GM10248 (cell line): ENCODE measurements at regions not wholly inside any gene's neighbourhood (a gene's known extent, or its start where the extent isn't known, plus 50 kb on each side); places are given as distances from the start of the nearest gene placed in this dataset.

ENCODE experiments used
- CTCF ChIA-PET: fragments of 300-600 bp; sonication (Branson Sonifier 250); formaldehyde crosslinking; extraction: SDS; loops from one replicate; lab custom pipeline; 2021; ENCODE audit warnings: antibody characterized with exemption; lab: Yijun Ruan, JAX
- POLR2A ChIA-PET: fragments of 350-650 bp; sonication (Branson Sonifier 250); formaldehyde crosslinking; extraction: SDS; loops from one replicate; lab custom pipeline; 2020; ENCODE audit warnings: antibody characterized with exemption; lab: Yijun Ruan, JAX
- DNase-seq: peaks from one replicate; pipeline ENCODE4 v3.0.0; 2012; ENCODE audit errors: extremely low spot score
- TF ChIP-seq, protein P1 (sequence below): IDR thresholded peaks from 2 replicates; pipeline ENCODE4 v1.5.1; 2012; ENCODE audit warnings: mild to moderate bottlenecking, low read depth; ENCODE audit errors: extremely low read depth, missing control alignments, control extremely low read depth

DNA sequence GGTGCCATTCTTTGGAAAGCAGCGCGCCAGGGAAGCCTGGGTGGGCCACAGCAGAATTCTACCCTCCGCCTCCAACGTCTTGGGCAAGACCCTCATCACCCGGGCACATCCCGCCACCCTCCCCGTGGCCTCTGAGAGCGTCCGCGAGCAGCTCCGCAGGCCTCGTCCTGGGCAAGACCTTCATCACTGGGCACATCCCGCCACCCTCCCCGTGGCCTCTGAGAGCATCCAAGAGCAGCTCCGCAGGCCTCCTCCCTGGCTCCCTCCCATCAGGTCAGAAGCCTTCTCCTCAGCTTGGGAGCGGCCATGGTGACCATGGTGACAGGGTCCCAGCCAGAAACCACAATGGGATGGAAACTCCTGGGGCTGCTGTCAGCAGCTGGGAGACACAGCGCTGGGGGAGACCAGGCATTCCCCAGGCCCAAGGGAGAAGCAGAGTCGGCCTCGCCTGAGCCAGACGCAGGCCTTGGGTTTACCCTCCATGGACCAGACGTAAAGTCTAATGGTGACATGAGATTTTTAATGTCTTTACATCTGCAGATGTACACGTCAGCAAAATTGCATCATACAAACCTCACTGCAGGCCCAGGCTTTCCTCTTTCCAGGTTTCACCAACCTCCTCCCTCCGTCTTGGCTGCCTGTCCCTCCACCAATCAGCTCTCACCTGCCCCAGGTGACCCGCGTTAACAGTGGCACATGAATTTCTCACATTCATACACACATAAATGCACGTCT, 55.1 kb upstream of the PPP2R2D start:
- DNase-seq = no peak
- ChIA-PET CTCF (no interaction called here), POLR2A (no interaction called here)
- TF ChIP-seq, protein P1, sequence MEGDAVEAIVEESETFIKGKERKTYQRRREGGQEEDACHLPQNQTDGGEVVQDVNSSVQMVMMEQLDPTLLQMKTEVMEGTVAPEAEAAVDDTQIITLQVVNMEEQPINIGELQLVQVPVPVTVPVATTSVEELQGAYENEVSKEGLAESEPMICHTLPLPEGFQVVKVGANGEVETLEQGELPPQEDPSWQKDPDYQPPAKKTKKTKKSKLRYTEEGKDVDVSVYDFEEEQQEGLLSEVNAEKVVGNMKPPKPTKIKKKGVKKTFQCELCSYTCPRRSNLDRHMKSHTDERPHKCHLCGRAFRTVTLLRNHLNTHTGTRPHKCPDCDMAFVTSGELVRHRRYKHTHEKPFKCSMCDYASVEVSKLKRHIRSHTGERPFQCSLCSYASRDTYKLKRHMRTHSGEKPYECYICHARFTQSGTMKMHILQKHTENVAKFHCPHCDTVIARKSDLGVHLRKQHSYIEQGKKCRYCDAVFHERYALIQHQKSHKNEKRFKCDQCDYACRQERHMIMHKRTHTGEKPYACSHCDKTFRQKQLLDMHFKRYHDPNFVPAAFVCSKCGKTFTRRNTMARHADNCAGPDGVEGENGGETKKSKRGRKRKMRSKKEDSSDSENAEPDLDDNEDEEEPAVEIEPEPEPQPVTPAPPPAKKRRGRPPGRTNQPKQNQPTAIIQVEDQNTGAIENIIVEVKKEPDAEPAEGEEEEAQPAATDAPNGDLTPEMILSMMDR = no peak

DNA sequence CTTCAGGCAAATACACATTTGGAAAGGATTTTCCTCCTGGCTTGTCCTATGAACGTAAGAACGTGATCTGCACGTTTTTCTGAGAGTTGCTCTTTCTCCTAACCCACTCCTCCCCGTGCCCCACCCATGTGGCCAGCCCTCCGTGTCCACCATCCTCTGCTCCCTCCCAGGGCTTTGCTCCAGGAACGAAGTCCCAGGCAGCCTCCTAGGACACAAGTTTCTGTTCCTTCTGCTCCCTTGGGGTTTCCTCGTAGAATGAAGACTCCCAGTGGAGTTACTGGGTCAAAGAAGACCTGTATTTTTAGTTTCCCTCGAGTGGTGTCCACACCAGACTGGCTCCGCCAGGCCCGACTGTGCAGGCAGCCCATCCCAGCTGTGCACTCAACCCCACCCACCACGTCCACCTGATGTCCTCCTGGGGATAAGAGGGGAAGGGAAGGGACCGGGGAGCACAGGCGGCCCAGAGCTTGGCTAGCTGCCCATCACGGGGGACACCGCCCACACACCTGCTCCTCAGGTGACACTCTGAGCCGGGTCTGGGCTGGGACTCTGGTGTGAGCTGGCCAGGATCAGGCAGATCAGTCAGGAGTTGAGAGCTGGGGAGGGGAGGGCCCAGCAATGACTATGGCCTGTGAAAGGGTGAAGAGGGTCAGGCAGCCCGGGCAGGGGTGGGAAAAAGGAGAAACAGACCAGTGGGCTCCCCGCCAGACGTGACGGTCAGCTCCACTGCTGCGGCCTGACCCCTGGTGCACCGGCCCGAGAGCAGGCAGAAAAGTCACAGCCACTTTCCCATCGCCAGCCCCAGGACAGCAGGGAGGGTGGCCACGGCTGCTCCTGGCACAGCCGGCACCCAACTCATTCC, 54.3 kb upstream of the PPP2R2D start:
- DNase-seq = no peak
- POLR2A ChIA-PET = no interaction called here
- TF ChIP-seq, protein P1 = no peak
- CTCF ChIA-PET = no interaction called here

DNA sequence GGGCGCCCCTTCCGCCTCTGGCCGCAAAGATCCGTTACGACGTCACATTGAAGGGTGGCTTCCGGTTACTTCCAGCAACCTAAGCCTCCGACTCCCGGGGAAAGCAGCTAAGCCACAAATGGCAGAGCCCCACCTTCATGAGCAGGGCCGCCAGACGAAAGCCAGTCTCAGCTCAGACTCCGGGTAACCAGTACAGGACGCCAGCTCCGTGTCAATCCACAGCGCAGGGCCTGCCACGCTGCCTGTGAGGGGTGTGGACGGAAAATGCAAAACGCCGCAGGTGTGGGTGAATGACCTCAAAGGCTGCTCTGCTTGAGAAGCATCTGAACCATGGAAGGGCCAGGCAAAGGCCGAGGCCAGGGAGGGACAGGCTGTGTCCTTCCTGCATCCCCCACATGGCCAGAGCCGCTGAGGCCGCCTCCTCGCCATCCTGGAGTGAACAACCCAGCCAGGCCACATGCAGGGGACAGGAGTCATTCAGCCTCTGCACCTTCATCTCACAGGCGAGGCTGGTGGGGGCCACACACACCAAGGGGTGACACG, 53.5 kb upstream of the PPP2R2D start:
- ChIA-PET POLR2A (no interaction called here), CTCF (no interaction called here)
- DNase-seq = no peak
- TF ChIP-seq, protein P1 = no peak

DNA sequence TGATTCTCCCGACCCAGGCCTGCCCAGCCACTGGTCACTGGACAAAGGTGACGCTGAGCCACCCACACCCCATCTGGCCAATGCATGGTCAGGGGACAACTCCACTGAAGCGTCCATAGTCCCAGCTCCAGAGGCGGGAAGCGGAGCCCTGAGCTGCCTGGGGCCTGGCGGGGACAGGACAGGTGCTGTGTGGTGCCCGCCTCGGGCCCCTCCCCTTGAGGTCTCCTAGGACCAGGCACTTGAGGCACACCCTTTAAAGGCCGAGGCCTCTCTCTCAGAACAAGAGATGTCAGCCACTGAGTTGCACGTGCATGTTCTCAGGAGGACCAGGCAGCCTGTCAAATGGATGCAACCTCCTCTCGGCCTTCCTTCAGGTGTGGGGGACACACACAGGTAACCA, 52.5 kb upstream of the PPP2R2D start:
- ChIA-PET POLR2A (no interaction called here), CTCF (no interaction called here)
- no peak for DNase-seq
- TF ChIP-seq, protein P1 = no peak

DNA sequence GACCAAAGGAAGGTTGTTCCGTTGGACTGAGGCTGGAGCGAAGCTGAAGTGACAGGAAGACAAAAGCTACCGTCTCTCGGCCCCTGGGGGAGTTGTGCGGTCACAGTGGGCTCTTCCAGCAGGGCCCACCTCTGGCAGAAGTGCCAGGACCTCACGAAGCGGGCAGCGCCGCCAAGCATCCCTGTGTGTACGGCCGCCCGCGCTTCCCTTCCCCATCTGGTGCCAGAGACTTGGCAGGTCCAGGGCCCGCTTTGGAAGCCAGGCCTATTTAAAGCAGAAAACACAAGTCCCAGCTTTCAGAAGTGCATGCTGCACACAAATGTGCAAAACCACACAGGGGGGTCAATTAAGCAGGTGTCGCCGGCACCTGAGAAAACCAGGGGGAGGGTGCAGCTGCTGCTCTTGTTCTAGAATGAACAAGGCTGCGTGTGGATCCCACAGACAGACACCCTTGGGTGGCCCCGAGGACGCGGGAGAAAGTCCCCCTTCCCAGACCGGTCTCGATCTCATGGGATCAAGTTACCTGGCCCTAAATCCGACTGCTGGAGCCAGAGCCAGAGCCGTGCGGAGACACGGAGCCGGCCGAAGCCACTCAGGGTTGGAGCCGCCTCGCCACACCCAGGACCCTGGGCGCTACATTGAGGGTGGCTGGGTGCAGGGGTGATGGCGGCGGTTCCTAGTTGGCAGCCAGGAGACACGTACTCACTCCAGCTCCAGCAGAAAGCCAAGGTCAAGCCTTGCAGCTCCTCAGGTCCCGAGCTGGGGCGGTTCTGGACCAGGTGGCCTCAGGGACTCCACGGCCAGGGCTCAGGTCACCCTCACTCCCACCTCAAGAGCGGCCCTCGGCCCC, 51.8 kb upstream of the PPP2R2D start:
- DNase-seq = no peak
- TF ChIP-seq, protein P1 = no peak
- POLR2A ChIA-PET = no interaction called here
- CTCF ChIA-PET = no interaction called here
